ENCODE measurements at regions not wholly inside any gene's neighbourhood (a gene's known extent, or its start where the extent isn't known, plus 50 kb on each side); places are given as distances from the start of the nearest gene placed in this dataset.
A peak's percentile ranks its signal among the peaks of the same experiment; 100 is the strongest.
"Not testable (repeated sequence)": the region's sequence is repeated elsewhere in the genome, so short reads cannot be mapped to it uniquely, and the experiment has no call there.

GRCh38 chr3:145900056-145900829 lies 260.7 kb downstream of the PLOD2 start:
- DNase-seq, result no peak

GRCh38 chr3:145902166-145902565 lies 258.8 kb downstream of the PLOD2 start:
- no peak for DNase-seq

GRCh38 chr3:145903472-145904013 lies 257.4 kb downstream of the PLOD2 start:
- peak; percentile 55 for DNase-seq

GRCh38 chr3:145904138-145904537 lies 256.8 kb downstream of the PLOD2 start:
- DNase-seq, result no peak

GRCh38 chr3:145906301-145906700 lies 254.7 kb downstream of the PLOD2 start:
- no peak for DNase-seq

- no peak for DNase-seq
These were observed 254.2 kb downstream of the PLOD2 start for GRCh38 chr3:145906755-145907154.

GRCh38 chr3:145911016-145911415 lies 250.0 kb downstream of the PLOD2 start:
- no peak for DNase-seq

- DNase-seq, result no peak
These were observed 245.2 kb downstream of the PLOD2 start for GRCh38 chr3:145915787-145916186.

GRCh38 chr3:145927736-145928135 lies 233.2 kb downstream of the PLOD2 start:
- not testable (repeated sequence) for DNase-seq

- DNase-seq, result no peak
These were observed 224.0 kb downstream of the PLOD2 start for GRCh38 chr3:145936971-145937370.

- DNase-seq, result no peak
These were observed 221.6 kb downstream of the PLOD2 start for GRCh38 chr3:145939431-145939830.

- no peak for DNase-seq
These were observed 218.9 kb downstream of the PLOD2 start for GRCh38 chr3:145942052-145942451.

GRCh38 chr3:145943952-145944351 lies 217.0 kb downstream of the PLOD2 start:
- no peak for DNase-seq

GRCh38 chr3:145951441-145951840 lies 209.5 kb downstream of the PLOD2 start:
- no peak for DNase-seq

- no peak for DNase-seq
These were observed 208.4 kb downstream of the PLOD2 start for GRCh38 chr3:145952536-145952935.

- DNase-seq, result no peak
These were observed 207.7 kb downstream of the PLOD2 start for GRCh38 chr3:145953316-145953715.

- DNase-seq, result no peak
These were observed 201.4 kb downstream of the PLOD2 start for GRCh38 chr3:145959457-145960088.

GRCh38 chr3:145963111-145963510 lies 197.9 kb downstream of the PLOD2 start:
- no peak for DNase-seq

- DNase-seq, result no peak
These were observed 193.9 kb downstream of the PLOD2 start for GRCh38 chr3:145967043-145967442.

GRCh38 chr3:145971186-145971585 lies 189.8 kb downstream of the PLOD2 start:
- DNase-seq, result no peak

- DNase-seq, result no peak
These were observed 188.1 kb downstream of the PLOD2 start for GRCh38 chr3:145972851-145973250.

GRCh38 chr3:145981056-145981455 lies 179.9 kb downstream of the PLOD2 start:
- DNase-seq, result no peak

GRCh38 chr3:145983101-145983500 lies 177.9 kb downstream of the PLOD2 start:
- no peak for DNase-seq
